ENCODE measurements at regions not wholly inside any gene's neighbourhood (a gene's known extent, or its start where the extent isn't known, plus 50 kb on each side); places are given as distances from the start of the nearest gene placed in this dataset.

- Histone ChIP-seq H2AFZ (replicated peaks; ENCODE audit: low read length, poor library complexity) (no peak overlapping the region), H2AK5ac (ENCODE audit: low read depth, low read length) (no peak overlapping the region), H3K4ac (ENCODE audit: low read depth, low read length) (no peak overlapping the region), H3K9ac (ENCODE audit: low read depth, low read length) (no peak overlapping the region), H3K79me1 (ENCODE audit: low read depth in 1 of 2, low read length in 2 of 2) (no peaks in the 10 kb centered on the region), H3K14ac (replicated peaks; ENCODE audit: low read depth, low read length) (no peak overlapping the region; the same call in 1 of the 2 replicates), H3K36me3 (ENCODE audit: control insufficient read depth, insufficient read depth, low read length) (no peaks in the 10 kb centered on the region), H3K27me3 (ENCODE audit: control insufficient read depth, insufficient read depth, low read length) (peaks cover 2% of the 10 kb centered on the region; the same call in 1 of the 2 replicates), H4K91ac (ENCODE audit: insufficient read depth, low read depth, low read length) (no peak overlapping the region), H3K4me3 (ENCODE audit: insufficient read depth, low read depth, low read length) (no peak overlapping the region), H3K9me1 (ENCODE audit: insufficient read depth, low read length) (0 out of 2 replicates have a peak, but pooled peaks cover 3% of the 10 kb centered on the region), H4K5ac (ENCODE audit: low read depth, low read length) (no peak overlapping the region), H3K9me3 (ENCODE audit: control insufficient read depth, insufficient read depth, low read length) (0 out of 2 replicates have a peak, but pooled peaks cover 2% of the 10 kb centered on the region), H4K20me1 (ENCODE audit: insufficient read depth, low read length) (no peaks in the 10 kb centered on the region), H2BK20ac (ENCODE audit: low read depth, low read length) (no peak overlapping the region), H3K18ac (ENCODE audit: low read depth, low read length) (no peak overlapping the region), H3K4me1 (ENCODE audit: control insufficient read depth, insufficient read depth, low read length) (peaks cover 2% of the 10 kb centered on the region), H2AK9ac (replicated peaks; ENCODE audit: low read depth, low read length, poor library complexity) (no peak overlapping the region), H3K4me2 (ENCODE audit: low read depth, low read length) (no peak overlapping the region), H4K8ac (ENCODE audit: low read depth in 2 of 2, low read length in 2 of 2) (no peak overlapping the region), H2BK120ac (ENCODE audit: low read depth, low read length) (no peak overlapping the region), H2BK5ac (ENCODE audit: low read depth, low read length, poor library complexity, severe bottlenecking) (no peak overlapping the region), H3K27ac (ENCODE audit: insufficient read depth, low read length) (no peak overlapping the region), H2BK15ac (ENCODE audit: low read depth, low read length) (no peak overlapping the region), H3K23ac (ENCODE audit: low read depth, low read length) (no peak overlapping the region), H3K56ac (ENCODE audit: extremely low read depth, insufficient read depth, low read length) (no peak overlapping the region)
- dilution Hi-C loops (cut with HindIII; ENCODE audit: low sequenced_read_pairs, unreplicated experiment), result no loop called here
- CTCF ChIA-PET, result interaction anchor here (0.7 kb wide), 2 partner anchors 134 to 240 kb away, joined by 3 read pairs; no protein-coding TSS in a partner anchor
- no TSS peak for BruUV-seq (replicated peaks)
- no peak for DNase-seq
- no CpG with 5 or more reads among the region's 4 CpGs for WGBS, 2 experiments (ENCODE audit: extremely low coverage in 2 of 2, insufficient read length in 1 of 2)
- intact Hi-C loops (cut with micrococcal nuclease), result no loop called here
- in situ Hi-C loops (cut with MboI; ENCODE audit: low sequenced_read_pairs), result no loop called here
- ATAC-seq (ENCODE audit: low read depth), result no peak
- POLR2A ChIA-PET (ENCODE audit: unreplicated experiment), result no interaction called here
- TF ChIP-seq POLR2A (IDR thresholded peaks at IDR 0.05; ENCODE audit: low read depth, low read length) (no peak), CTCF (conservative IDR thresholded peaks at IDR 0.05; ENCODE audit: low read depth, low read length) (no peak), USF2 (IDR thresholded peaks at IDR 0.05; ENCODE audit: low read depth, low read length) (no peak), CHD1 (IDR thresholded peaks at IDR 0.05; ENCODE audit: low read depth, low read length) (no peak), NFE2L2 (IDR thresholded peaks at IDR 0.05; ENCODE audit: low read depth, low read length) (no peak), SMC3 (IDR thresholded peaks at IDR 0.05; ENCODE audit: low read depth, low read length) (no peak), RAD21 (IDR thresholded peaks at IDR 0.05; ENCODE audit: low read length) (no peak), MXI1 (IDR thresholded peaks at IDR 0.05; ENCODE audit: borderline replicate concordance, low read depth, low read length) (no peak), ELK1 (IDR thresholded peaks at IDR 0.05; ENCODE audit: borderline replicate concordance, low read depth, low read length) (no peak), RFX5 (IDR thresholded peaks at IDR 0.05; ENCODE audit: low read depth, low read length) (no peak), MAFK (IDR thresholded peaks at IDR 0.05; ENCODE audit: low read depth, low read length) (no peak), MAZ (IDR thresholded peaks at IDR 0.05; ENCODE audit: borderline replicate concordance, low read depth, low read length) (no peak), CEBPB (IDR thresholded peaks at IDR 0.05; ENCODE audit: low read depth, low read length) (no peak), FOS (IDR thresholded peaks at IDR 0.05; ENCODE audit: low read depth, low read length) (no peak), RCOR1 (IDR thresholded peaks at IDR 0.05; ENCODE audit: insufficient replicate concordance, low read length) (no peak), BHLHE40 (IDR thresholded peaks at IDR 0.05; ENCODE audit: low read depth, low read length) (no peak)
Observed at GRCh38 chr13:109415057-109415456, 371.3 kb downstream of the IRS2 start.

All from IMR-90 (cell line).